ENCODE measurements at regions not wholly inside any gene's neighbourhood (a gene's known extent, or its start where the extent isn't known, plus 50 kb on each side); places are given as distances from the start of the nearest gene placed in this dataset.

DNA sequence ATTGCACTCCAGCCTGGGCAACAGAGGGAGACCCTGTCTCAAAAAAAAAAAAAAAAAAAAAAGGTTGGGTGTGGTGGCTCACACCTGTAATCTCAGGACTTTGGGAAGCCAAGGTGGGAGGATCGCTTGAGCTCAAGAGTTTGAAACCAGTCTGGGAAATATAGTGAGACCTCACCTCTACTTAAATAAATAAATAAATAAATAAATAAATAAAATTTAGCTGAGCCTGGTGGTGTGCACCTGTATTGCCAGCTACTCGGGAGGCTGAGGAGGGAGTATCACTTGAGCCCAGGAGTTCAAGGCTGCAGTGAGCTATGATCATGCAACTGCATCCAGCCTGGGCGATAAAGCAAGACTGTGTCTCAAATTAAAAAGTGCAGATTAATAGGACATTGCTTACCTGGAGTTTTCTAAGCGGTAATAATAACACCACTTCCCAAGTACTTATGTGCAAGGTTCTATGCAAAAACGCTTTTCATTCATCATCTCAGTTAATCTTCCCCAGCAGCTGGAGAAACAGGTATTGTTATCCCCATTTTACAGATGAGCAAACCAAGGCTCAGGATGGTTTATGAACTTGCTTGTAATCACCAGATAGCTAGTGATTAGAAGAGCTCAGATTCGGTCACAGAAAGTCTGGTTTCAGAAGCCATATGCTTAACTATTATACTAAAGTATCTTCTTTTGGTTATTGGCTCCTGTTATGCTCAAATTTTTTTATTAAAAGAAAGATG lies 196.5 kb upstream of the MKLN1 start:
- no peak for TF ChIP-seq CREB1 (CRISPR knock-in tag; IDR thresholded peaks at IDR 0.05)
- TF ChIP-seq PRRX2 (CRISPR knock-in tag; IDR thresholded peaks at IDR 0.05) = no peak
- TF ChIP-seq NR3C1 (CRISPR knock-in tag; conservative IDR thresholded peaks at IDR 0.05; ENCODE audit: low read depth) = no peak
- no peak for TF ChIP-seq RORB (CRISPR knock-in tag; IDR thresholded peaks at IDR 0.05)
- TF ChIP-seq OVOL2 (CRISPR knock-in tag; IDR thresholded peaks at IDR 0.05; ENCODE audit: borderline replicate concordance) = no peak
- TF ChIP-seq SP1 (CRISPR knock-in tag; conservative IDR thresholded peaks at IDR 0.05) = no peak
- TF ChIP-seq, protein P1, sequence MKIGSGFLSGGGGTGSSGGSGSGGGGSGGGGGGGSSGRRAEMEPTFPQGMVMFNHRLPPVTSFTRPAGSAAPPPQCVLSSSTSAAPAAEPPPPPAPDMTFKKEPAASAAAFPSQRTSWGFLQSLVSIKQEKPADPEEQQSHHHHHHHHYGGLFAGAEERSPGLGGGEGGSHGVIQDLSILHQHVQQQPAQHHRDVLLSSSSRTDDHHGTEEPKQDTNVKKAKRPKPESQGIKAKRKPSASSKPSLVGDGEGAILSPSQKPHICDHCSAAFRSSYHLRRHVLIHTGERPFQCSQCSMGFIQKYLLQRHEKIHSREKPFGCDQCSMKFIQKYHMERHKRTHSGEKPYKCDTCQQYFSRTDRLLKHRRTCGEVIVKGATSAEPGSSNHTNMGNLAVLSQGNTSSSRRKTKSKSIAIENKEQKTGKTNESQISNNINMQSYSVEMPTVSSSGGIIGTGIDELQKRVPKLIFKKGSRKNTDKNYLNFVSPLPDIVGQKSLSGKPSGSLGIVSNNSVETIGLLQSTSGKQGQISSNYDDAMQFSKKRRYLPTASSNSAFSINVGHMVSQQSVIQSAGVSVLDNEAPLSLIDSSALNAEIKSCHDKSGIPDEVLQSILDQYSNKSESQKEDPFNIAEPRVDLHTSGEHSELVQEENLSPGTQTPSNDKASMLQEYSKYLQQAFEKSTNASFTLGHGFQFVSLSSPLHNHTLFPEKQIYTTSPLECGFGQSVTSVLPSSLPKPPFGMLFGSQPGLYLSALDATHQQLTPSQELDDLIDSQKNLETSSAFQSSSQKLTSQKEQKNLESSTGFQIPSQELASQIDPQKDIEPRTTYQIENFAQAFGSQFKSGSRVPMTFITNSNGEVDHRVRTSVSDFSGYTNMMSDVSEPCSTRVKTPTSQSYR (CRISPR knock-in tag; IDR thresholded peaks at IDR 0.05) = no peak
- TF ChIP-seq, protein P2, sequence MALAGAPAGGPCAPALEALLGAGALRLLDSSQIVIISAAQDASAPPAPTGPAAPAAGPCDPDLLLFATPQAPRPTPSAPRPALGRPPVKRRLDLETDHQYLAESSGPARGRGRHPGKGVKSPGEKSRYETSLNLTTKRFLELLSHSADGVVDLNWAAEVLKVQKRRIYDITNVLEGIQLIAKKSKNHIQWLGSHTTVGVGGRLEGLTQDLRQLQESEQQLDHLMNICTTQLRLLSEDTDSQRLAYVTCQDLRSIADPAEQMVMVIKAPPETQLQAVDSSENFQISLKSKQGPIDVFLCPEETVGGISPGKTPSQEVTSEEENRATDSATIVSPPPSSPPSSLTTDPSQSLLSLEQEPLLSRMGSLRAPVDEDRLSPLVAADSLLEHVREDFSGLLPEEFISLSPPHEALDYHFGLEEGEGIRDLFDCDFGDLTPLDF (CRISPR knock-in tag; IDR thresholded peaks at IDR 0.05) = no peak
- TF ChIP-seq, protein P3, sequence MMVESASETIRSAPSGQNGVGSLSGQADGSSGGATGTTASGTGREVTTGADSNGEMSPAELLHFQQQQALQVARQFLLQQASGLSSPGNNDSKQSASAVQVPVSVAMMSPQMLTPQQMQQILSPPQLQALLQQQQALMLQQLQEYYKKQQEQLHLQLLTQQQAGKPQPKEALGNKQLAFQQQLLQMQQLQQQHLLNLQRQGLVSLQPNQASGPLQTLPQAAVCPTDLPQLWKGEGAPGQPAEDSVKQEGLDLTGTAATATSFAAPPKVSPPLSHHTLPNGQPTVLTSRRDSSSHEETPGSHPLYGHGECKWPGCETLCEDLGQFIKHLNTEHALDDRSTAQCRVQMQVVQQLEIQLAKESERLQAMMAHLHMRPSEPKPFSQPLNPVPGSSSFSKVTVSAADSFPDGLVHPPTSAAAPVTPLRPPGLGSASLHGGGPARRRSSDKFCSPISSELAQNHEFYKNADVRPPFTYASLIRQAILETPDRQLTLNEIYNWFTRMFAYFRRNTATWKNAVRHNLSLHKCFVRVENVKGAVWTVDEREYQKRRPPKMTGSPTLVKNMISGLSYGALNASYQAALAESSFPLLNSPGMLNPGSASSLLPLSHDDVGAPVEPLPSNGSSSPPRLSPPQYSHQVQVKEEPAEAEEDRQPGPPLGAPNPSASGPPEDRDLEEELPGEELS (CRISPR knock-in tag; IDR thresholded peaks at IDR 0.05) = no peak
- H3K4me1 Mint-ChIP-seq = no peaks in the 10 kb centered on the region
- no peaks in the 10 kb centered on the region for H3K36me3 Mint-ChIP-seq
- ATAC-seq = no peak
- no peak for DNase-seq (ENCODE audit: low spot score)
- H3K27ac Mint-ChIP-seq = no peak overlapping the region
- ChIA-PET POLR2A (no interaction called here), CTCF (interaction anchor here (0.7 kb wide), 2 partner anchors 26 to 280 kb away, joined by 3 to 4 read pairs; no protein-coding TSS in a partner anchor)
- no peak overlapping the region for H3K4me3 Mint-ChIP-seq
- no peaks in the 10 kb centered on the region for H3K27me3 Mint-ChIP-seq (ENCODE audit: low read depth)
- no peaks in the 10 kb centered on the region for H3K9me3 Mint-ChIP-seq

DNA sequence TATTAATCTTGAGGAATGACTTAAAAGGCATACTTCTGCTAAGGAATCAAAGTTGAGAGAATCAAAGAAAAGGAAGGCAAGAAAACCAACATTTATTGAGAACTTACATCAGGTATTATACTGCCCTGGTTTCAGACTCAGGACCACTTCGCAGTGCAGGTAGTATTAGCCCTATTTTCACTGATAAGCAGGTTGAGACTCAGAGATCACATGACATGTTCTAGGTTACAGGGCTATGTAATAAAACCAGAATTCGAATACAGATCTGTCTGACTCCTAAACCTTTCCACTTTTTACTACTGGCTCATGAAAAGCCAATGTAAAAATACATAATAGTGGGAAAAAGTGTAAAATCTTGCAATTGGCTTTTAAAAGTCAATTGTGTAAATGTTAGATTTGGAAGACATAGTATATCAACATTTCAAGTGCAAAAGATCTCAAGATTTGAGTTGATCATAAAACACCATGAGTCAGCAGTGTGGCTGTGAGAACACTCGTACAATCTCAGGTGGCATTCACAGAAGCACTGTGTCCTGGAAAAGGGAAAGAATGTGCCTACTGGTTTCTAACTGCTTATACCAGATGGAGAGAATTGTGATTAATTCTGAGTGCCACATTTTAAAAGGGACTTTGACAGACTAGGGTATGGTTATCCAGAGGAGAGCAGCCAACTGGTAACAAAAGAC lies 195.8 kb upstream of the MKLN1 start:
- no peak overlapping the region for H3K4me3 Mint-ChIP-seq
- H3K27ac Mint-ChIP-seq = no peak overlapping the region
- CTCF ChIA-PET = no interaction called here
- H3K27me3 Mint-ChIP-seq (ENCODE audit: low read depth) = no peaks in the 10 kb centered on the region
- no peak for ATAC-seq
- no peak for TF ChIP-seq CBFB (CRISPR knock-in tag; IDR thresholded peaks at IDR 0.05; ENCODE audit: low read depth)
- TF ChIP-seq GABPB1 (CRISPR knock-in tag; IDR thresholded peaks at IDR 0.05) = no peak
- no peak for TF ChIP-seq FOXJ3 (CRISPR knock-in tag; IDR thresholded peaks at IDR 0.05; ENCODE audit: borderline replicate concordance)
- no peak for TF ChIP-seq MXD4 (CRISPR knock-in tag; IDR thresholded peaks at IDR 0.05; ENCODE audit: borderline replicate concordance)
- TF ChIP-seq, protein P3 (CRISPR knock-in tag; IDR thresholded peaks at IDR 0.05) = no peak
- TF ChIP-seq ZNF396 (CRISPR knock-in tag; IDR thresholded peaks at IDR 0.05; ENCODE audit: borderline replicate concordance) = no peak
- TF ChIP-seq TEAD4 (CRISPR knock-in tag; IDR thresholded peaks at IDR 0.05) = no peak
- TF ChIP-seq ELF4 (CRISPR knock-in tag; IDR thresholded peaks at IDR 0.05; ENCODE audit: low read depth) = no peak
- TF ChIP-seq, protein P4, sequence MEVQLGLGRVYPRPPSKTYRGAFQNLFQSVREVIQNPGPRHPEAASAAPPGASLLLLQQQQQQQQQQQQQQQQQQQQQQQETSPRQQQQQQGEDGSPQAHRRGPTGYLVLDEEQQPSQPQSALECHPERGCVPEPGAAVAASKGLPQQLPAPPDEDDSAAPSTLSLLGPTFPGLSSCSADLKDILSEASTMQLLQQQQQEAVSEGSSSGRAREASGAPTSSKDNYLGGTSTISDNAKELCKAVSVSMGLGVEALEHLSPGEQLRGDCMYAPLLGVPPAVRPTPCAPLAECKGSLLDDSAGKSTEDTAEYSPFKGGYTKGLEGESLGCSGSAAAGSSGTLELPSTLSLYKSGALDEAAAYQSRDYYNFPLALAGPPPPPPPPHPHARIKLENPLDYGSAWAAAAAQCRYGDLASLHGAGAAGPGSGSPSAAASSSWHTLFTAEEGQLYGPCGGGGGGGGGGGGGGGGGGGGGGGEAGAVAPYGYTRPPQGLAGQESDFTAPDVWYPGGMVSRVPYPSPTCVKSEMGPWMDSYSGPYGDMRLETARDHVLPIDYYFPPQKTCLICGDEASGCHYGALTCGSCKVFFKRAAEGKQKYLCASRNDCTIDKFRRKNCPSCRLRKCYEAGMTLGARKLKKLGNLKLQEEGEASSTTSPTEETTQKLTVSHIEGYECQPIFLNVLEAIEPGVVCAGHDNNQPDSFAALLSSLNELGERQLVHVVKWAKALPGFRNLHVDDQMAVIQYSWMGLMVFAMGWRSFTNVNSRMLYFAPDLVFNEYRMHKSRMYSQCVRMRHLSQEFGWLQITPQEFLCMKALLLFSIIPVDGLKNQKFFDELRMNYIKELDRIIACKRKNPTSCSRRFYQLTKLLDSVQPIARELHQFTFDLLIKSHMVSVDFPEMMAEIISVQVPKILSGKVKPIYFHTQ (CRISPR knock-in tag; IDR thresholded peaks at IDR 0.05) = no peak
- TF ChIP-seq SMAD4 (CRISPR knock-in tag; IDR thresholded peaks at IDR 0.05) = no peak
- POLR2A ChIA-PET = no interaction called here
- no peaks in the 10 kb centered on the region for H3K4me1 Mint-ChIP-seq
- no peak for DNase-seq (ENCODE audit: low spot score)
- H3K36me3 Mint-ChIP-seq = no peaks in the 10 kb centered on the region
- no peaks in the 10 kb centered on the region for H3K9me3 Mint-ChIP-seq

Data from WTC11 (cell line).